Right lobe of liver (tissue), 4 donors: ENCODE measurements at regions not wholly inside any gene's neighbourhood (a gene's known extent, or its start where the extent isn't known, plus 50 kb on each side); places are given as distances from the start of the nearest gene placed in this dataset.

Experiments
- POLR2A ChIP-seq: fragments of 450-650 bp; IDR thresholded peaks from one replicate; pipeline ENCODE4 v1.6.1; 2017; ENCODE audit warnings: antibody characterized with exemption, mild to moderate bottlenecking
- TF ChIP-seq, protein P1 (sequence below), 4 donors: fragments of 200-600 bp in 3 of 4; fragments of 450-650 bp in 1 of 4; IDR thresholded peaks; one replicate each; pipeline versions ENCODE4 v1.5.1 to v1.8.0; 2016 to 2022; ENCODE audit warnings: antibody characterized with exemption in 4 of 4, mild to moderate bottlenecking in 2 of 4
- donor health status: DM: no; HTN: no; CAD: no.
- donor health status: DM: no; HTN: no; CAD: no.
- donor health status: DM: no; HTN: yes; CAD: no.

DNA sequence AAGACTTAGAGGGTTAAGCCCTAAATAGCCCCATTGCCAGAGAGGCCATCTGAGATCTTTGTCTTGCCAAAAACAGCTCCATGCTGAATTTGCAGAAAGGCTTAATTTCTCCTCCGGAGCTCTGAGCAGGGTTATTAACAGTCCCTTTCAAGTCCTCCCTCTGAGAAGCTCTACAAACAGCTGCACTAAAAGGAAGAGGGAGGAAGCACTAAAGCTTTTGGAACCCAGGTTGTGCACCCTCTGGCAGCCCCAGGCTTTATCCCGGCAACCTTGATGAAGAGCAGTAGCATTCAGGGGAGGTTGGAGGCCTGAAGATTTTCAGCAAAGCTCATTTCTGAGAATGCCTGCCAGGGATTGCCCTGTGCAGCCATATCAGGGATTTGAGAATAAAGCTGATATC is 554.7 kb downstream of the RBFOX1 start:
- TF ChIP-seq POLR2A = no peak
- TF ChIP-seq, protein P1, sequence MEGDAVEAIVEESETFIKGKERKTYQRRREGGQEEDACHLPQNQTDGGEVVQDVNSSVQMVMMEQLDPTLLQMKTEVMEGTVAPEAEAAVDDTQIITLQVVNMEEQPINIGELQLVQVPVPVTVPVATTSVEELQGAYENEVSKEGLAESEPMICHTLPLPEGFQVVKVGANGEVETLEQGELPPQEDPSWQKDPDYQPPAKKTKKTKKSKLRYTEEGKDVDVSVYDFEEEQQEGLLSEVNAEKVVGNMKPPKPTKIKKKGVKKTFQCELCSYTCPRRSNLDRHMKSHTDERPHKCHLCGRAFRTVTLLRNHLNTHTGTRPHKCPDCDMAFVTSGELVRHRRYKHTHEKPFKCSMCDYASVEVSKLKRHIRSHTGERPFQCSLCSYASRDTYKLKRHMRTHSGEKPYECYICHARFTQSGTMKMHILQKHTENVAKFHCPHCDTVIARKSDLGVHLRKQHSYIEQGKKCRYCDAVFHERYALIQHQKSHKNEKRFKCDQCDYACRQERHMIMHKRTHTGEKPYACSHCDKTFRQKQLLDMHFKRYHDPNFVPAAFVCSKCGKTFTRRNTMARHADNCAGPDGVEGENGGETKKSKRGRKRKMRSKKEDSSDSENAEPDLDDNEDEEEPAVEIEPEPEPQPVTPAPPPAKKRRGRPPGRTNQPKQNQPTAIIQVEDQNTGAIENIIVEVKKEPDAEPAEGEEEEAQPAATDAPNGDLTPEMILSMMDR (IDR thresholded peaks at IDR 0.05) = no peak
